GM19455 (cell line): ENCODE measurements at regions not wholly inside any gene's neighbourhood (a gene's known extent, or its start where the extent isn't known, plus 50 kb on each side); places are given as distances from the start of the nearest gene placed in this dataset.
"Not testable (repeated sequence)": the region's sequence is repeated elsewhere in the genome, so short reads cannot be mapped to it uniquely, and the experiment has no call there.

Experiments used
- ATAC-seq: cut with Tn5 transposase; IDR thresholded peaks from one replicate; pipeline ENCODE4 v1.9.1; 2021; ENCODE audit not compliant: unreplicated experiment

DNA sequence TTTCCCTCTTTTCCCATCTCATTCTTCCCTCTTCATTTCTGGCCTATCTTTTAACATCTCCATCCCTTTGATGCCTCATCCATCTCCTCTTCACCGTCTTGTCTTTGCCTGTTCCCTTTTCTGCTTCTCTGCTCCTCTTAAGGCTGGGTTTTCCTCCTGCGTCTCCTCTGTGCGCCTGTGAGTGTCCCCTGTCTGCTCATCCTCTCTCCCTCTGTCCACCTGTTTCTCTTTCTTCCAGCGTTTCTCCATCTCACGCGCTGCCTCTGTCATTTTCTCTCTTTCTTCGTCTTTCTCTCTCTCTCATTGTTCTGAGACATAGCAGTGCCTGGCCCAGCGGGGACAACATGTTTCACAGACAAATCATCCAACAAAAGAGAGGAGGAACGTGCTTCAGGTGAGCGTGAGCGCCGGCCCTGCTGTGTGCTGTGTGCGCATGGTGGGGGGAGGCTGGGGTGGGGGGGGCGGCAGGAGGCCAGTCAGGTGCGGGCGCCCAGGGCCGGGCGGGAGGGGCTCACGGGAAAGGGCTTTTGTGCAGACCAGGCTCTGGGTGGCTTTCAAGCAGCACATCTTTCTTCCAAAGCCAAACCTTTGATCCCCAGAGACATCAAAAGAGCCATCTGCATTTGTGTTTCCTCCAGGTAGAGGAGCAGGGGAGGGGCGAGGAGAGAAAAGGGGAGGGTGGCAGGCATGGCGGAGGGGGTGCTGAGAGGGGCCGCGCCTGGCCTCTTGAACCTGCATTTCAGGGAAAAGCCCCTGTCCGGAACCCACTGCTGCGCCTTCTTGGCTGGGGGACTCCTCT, 121.3 kb downstream of the VEGFA start:
- ATAC-seq, result no peak

DNA sequence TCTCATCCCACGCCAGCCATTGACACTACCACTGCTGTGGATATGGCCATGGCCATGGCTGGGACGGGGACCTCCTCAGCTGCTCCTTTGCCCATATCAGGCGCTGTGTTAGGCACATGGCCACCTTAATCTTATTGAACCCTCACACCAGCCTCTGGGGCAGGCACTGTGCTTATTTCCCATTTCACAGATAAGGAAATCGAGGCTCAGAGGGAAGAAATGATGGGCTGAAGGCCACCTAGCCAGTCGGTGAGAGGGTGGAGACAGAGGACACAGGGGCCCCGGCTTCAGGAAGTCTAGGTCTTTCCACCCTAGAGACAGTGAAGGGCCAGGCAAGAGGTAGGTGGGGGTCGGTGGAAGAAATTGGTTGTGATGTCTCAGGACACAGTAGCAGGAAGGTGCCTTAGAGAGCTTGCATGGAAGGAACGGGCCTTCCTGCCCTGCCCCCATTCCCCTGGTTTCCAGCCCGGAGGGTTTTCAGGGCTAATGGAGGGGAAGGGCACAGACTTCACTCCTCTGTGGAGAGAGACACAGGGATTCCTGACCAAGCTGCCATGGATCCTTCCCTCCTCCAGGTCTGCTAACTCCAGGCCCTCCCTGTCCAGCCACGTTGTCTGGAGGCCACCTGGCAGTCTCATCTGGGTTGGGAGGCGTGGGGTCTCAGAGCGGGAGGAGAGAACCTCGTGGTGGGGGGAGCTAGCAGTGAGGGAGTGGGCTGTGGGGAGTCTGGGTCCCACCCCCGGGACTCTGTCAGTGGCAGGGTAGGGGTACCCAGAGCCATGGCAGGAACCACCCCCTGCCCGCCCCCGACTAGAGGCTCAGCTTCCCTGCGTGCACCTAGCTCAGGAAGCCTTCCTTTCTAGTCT, 120.4 kb downstream of the VEGFA start:
- no peak for ATAC-seq

DNA sequence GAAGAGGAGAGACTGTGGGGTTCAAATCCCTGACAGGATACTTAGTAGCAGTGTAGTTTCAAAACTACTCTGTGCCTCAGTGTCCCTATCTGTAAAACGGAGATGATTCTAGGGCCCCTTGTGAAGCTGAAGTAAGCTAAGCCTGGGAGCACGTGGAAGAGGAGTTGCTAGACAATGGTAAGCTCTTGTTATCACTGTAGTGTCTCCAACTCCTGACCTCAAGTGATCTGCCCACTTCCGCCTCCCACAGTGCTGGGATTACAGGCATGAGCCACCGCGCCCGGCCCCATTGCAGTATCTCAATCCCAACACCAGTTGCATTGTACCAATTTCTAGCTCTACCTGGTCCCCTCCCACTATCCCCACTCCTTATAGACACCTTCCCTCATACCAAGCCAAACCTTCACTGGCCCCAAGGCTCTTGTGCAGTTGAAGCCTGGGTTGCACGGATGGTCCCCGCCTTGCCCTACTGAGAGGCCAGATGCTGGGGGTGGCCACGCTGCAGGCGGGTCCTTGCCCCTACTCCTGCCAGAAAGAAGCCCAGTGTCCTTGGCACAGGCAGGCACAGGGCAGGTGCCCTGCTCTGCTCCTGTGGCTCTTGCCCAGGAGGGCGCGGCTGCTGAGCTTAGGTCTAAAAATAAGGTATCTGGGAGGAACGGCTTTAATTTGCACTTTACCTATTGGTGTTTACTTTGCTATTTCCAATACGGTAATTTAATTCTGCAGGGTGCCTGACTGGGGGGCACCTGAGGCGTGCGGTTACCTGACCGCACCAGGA, 118.1 kb downstream of the VEGFA start:
- ATAC-seq, result no peak

DNA sequence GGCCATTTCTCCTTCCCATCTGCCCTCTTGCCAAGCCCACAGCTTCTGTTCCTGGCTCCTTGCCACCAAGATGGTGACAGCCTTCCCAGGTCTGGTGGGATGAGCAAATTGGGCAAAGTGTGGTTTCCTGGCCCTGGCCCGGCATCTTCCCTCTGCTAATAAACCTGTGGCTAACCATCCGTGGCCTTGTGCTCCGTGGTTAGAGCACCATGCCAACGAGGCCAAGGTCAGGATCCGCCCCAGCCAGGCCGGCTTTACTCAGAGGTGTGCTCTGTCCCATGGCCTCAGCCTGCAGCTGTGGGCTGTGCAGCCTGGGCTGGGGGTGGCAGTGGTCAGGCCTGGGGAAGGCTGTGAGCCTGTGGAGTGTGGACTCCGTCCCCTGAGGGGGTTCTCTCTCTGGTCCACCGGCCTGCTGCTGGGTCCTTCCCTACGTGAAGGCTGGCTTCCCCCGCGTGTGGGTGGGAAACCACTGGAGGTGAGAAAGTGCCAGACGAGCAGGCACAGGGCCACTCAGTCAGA, 117.4 kb downstream of the VEGFA start:
- ATAC-seq, result no peak

DNA sequence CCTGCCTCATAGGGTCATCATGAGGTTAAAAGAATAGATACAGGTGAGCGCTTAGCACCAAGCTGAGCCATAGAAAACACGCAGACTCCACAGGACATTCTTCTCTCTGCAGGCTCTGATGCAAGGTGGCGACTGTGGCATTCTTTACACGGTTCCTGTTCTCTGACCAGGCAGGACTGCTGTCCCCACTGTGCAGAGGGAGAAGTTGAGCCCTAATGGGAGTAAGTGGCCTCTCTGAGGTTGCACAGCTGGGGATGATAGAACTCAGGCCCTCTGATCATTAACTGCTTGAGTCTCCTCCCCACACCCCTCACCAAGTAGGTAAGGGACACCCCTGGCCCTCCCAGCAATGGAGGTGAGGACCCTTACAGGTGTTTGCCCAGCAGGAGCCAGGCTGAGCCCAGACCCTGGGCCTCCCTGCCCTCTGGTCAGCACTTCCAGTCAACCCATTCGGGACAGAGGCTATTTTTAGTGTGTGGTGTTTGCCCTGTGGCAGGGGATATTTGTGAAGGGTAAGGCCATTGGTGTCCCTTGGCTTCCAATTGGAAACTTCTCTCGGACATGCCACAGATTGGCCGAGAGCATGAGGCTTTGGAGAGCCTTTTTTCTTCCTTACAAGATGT, 116.8 kb downstream of the VEGFA start:
- ATAC-seq, result no peak

DNA sequence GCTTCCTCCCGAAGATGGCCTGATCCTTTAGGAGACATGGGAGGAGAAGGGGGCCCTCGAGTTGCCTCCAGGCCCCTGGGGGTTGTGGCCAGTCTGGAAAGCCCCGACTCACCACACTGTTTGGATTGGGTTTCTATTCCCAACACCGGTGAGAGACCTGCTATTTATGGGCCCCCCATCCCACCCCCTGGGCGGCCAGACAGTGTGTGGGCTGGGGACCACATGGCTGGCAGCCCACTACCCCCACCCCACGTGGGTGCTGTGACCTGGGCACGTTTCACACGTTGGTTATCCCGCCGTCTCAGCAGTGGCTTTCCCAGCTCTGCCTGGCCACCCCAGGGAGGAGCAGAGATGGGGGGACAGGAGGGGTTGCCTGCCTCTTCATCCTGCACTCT, 116.1 kb downstream of the VEGFA start:
- no peak for ATAC-seq

DNA sequence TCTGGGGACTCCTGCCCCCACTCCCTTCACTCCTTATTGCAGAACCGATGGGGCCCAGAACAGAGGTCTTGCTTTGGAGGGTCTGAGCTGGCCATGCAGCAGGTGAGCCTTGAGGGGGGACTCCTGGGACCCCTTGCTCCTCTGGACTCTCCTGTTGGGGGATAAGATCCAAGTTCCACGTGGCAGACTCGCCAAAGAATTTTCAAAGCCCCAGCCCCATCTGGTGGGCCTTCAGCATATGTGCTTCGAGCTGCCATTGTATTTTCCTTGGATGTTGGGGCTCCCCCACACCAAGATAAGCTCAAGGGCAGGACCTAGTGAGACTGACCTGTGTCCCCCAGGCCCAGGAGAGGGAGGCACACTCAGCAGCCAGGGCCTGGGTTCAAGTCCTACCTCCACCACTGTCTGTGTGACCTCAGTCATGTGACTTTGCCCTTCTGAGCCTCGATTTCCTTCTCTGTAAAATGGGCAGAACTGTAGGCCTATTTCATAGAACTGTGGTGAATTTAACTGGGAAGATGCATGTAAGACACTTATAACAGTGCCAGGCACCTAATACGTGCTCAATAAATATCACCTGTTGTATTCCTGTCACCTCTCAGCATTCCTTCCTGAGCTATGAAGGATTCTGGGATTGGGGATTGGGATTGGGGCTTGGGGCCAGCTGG, 115.5 kb downstream of the VEGFA start:
- no peak for ATAC-seq

DNA sequence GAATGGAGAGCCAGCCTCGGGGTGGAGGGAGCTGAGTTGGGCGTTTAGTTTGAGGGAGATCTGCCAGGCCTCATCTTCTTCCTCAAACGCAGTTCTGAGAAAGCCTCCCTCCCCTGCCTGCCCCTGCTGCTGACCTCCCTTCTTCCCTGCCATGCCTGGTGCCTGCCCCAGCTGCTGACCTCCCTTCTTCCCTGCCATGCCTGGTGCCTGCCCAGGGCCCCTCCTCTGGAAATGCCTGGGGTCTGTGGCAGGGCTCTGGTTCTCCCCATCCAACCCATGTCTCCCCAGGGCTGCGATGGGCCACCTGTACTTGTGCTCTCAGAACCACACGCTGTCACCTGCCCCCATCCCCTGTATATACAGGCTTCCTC, 114.6 kb downstream of the VEGFA start:
- no peak for ATAC-seq

DNA sequence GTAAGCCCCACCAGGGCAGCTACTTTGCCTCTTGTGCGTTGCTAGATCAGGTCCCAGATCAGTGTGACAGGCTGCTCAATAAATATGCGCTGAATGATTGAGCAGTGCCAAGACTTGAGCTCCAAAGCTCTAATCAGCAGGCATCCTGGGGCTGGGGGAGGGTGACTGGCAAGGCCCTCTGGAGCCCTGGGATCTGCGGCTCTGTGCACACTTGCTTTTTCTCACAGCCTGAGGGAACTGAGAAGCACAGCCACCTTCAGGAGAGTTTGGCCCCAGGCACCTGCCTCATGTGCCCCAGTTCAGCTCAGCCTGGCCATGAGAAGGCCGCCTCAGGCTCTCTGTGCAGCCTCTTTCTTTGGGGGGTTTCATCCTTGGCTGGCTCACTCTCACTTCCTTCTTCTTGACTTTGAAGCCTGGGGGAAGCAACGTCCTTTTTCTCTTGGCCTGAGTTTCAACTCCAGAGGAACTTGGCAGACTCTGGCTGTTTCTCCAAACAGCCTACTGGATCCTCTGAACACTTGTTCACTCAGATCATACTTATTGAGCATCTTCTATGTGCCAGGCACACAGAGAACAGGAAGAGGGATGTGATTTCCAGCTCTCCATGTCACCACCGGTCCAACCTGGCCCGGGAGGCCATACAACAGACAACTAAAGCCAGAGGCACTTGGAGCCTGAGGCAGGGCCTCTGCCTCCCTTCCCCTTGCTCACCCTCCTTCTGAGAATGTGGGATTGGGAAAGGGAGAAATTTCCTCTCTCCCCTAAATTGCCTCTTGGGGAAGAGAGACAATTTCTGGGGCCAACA, 114.0 kb downstream of the VEGFA start:
- ATAC-seq, result no peak

DNA sequence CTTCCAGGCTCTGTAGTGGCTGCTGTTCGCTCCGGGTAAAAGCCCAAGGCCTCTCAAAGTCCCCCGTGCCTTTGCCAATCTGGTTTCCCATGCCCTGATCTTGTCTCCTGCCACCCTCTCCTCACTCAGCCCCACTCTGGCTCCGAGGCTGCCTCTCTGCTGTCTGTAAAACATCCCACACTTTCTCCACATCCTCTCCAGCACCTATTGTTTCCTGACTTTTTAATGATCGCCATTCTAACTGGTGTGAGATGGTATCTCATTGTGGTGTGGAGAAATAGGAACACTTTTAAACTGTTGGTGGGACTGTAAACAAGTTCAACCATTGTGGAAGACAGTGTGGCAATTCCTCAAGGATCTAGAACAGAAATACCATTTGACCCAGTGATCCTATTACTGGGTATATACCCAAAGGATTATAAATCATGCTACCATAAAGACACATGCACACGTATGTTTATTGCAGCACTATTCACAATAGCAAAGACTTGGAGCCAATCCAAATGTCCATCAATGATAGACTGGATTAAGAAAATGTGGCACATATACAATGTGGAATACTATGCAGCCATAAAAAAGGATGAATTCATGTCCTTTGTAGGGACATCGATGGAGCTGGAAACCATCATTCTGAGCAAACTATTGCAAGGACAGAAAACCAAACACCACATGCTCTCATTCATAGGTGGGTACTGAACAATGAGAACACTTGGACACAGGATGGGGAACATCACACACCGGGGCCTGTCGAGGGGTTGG, 112.9 kb downstream of the VEGFA start:
- ATAC-seq, result not testable (repeated sequence)

DNA sequence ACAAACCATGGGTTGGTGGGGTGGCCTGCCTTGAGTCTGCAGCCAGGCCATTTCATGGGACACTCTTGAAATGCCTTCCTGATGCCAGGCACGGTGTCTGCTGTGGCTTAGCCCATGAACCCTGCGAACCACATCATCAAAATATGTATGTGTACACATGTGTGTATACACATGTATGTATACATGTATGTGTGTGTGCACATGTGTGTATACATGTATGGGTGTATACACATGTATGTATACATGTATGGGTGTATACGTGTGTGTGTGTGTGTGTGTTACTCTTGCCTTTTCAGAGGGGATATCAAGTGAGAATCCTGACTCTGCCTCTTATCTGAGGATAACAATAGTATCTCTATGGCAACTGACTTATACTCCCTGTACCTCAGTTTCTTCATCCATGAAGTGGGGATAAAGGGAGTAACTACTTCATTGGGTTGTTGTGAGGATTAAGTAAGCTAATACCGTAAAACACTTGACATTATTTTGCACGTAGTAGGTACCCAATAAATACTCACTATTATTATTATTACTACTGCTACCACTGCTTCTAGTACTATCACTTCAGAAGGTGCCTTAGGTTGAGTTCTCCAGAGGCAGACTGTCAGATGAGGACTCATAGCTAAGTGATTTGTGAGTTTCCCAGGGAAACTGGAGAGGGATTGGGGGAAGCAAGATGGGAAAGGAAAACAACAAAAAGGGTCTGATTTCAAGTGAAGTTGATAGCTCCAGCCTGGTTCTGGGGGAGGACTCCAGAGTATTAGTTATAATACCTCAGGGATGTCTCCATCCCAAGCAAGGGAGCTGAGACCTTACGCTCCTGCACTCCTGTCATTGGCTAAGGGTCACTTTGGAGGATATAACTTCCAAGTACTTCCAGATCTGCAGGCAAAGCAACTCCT, 110.5 kb downstream of the VEGFA start:
- no peak for ATAC-seq

DNA sequence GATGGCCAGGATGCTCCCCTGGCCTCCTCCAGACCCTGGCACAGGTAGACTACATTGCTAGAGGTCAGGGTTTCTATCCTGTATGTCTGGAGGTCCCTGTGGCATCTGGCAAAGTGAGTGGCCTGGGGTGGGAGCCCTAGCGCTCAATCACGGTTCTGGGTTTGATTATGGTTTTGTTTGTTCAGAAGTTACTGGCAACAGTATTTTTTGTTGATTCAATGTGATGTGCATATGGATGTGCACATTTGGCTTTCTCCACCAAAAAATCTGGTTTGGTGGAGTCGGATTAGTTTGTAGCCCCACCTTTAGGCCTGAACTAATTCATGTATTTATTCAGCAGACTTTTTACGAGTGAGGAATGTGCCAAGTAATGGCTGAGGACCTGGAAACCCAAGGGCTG, 109.7 kb downstream of the VEGFA start:
- ATAC-seq, result no peak

DNA sequence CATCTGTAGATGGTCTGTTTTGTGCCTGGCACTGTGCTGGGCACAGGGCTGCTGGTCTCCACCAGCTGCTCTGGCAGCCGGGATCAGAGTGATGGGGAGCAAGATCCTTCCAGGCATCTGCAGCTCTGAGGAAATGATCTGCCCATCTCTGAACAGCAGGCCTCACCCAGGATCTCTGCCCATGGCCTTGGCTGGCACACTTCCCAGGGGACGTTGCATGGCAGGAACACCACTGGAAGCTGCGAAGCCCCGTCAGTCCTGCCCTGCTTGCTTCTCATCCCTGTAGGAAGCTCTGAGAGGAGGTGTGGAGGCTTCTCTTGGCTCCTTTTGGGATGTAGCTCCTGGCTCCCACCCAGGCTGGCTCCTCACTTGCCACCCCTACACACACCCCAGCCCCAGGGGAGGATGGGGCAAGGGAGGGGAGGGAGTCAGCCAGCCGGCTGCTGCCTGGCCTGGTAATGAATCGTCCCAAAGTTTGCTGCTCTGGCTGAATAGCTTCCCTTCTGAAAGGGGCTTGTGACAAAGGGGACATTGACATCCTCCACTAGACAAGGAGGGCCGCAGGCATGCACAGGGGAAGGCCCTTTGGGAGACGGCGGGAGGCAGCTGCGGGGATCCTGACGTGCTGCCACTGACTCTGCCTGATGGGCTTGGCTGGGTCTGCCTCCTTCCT, 108.9 kb downstream of the VEGFA start:
- ATAC-seq, result no peak

DNA sequence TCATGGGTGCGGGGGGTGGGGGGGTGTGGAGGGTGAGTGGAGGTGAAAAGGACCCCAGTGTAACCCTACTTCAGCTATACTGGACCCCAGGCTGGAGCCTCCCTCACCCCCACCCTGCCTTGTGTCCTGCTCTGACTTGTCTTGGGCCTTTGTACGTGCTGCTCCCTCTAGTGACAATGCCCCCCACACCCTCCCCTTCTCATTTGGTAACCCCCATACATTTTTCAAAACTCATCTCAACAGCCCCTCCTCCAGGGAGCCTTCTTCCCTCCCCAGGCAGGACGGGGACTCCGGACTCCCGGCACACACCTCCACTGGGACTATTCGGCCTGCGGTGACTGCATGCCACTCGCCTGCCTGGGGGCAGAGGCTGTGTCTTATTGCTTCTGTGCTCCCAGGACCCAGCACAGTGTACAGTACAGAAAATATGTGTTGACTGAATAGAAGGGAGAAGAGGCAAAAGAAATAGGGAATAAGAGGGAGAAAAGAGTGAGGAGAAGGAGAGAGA, 108.2 kb downstream of the VEGFA start:
- ATAC-seq, result no peak

DNA sequence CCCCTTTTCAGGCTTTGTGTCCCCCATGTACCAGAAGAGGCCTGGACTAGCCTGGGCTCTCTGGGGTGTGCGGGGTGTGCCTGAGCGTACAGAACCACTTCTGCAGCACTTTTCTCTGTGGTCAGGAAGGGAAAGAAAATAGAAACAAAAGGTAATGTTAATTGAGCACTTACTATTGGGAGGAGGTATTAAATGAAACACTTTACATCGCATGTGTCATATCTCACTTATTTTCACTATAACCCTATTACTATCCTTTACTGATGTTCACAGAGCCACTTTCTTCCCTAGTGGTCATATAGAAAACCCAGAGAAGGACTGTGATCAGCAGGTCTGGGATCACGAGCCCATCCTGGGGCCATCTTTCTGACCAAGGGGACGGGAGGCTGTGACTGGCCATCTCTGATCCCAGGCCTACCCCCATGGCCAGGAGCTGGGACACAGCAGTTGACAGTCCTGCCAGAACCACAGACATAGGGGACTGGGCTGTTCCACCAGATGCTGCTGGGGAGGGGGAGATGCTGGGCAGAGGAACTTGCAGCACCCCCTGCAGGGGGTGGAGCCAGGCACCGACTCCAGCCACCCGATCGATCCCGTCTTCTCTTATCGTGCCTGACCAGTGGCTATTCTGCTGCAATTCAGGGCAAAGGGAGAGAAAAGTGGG, 107.6 kb downstream of the VEGFA start:
- ATAC-seq, result no peak

DNA sequence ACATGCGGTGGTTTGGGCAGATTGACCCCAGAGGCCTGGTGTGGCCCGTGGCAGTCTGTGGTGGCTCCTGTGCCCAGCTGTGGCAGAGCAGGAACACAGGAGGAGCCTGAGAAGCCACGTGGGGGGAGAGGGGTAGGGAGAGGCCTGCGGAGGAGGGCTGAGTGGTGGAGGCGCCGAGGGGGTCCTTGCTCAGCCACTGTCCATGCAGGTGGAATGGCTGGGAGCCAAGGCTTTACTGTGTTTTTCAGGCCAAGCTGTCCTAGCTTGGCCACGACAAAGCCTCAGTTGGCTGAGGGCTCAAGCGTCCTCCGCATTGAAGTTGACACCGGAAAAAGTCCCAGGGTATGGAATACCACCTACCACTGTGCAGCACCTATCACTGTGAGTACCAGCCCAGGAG, 107.0 kb downstream of the VEGFA start:
- no peak for ATAC-seq

DNA sequence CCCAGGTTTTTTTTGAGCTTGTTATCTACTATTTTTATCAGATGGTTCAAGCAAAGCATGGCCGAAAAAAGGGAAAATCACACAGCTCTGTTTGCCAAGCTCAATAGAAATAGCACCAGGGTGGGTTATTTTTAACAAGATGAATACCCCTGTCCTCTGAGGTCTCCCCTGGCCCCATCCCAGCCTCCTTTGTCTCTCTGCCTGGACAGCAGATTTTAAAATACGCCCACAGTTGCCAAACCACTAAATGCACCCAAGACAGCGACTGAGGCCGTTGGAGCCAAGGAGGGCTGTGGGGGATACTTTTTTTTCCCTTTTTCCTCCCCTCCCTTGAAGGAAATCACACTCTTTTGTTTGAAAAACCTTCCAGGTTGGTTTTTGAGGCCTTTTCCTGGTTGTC, 106.6 kb downstream of the VEGFA start:
- no peak for ATAC-seq
